Amygdala (tissue), 56 donors: ENCODE measurements at regions not wholly inside any gene's neighbourhood (a gene's known extent, or its start where the extent isn't known, plus 50 kb on each side); places are given as distances from the start of the nearest gene placed in this dataset.
"Not testable (repeated sequence)": the region's sequence is repeated elsewhere in the genome, so short reads cannot be mapped to it uniquely, and the experiment has no call there.

ENCODE experiments used
- DNase-seq, 56 donors: peaks; one replicate each; lab custom pipeline; 2025; lab: John Stamatoyannopoulos, UW

DNA sequence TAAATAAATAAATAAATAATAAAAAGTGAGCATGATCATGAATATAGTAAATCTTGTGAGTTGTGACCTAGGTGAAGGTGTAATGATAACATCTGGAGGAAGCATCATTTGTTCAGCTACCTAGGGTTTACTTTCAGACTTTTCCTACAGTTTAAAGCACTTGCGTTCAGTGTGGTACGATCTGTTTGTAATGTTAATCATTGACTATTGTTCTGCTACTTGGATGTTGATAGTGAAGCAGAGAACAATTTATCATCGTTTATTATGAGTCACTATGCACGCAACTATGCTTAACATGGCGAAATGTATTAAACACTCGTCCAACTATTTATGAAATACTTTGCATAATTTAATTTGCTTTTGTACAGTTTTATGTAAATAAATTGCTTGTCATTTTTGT lies 426.2 kb downstream of the PCDH7 start:
- DNase-seq, result no peak

DNA sequence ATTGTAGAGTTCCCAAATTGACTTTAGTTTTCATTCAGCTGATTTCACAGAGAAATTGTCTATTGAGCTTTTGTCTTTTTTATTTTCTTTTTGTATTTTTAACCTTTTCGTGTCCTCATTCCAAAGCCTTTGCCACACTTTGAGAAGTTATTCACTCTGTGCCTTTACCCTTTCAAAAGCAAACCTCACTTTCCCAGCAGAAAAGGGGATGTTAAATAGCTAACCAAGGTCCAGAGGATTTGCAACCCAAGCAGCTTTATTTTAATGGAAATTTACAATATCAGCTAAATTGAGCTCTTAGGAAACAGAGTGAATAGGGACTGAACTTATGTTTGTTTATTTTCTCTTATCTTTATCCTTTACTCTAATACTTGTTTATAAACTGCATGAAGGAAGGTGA lies 428.8 kb downstream of the PCDH7 start:
- DNase-seq, result no peak

DNA sequence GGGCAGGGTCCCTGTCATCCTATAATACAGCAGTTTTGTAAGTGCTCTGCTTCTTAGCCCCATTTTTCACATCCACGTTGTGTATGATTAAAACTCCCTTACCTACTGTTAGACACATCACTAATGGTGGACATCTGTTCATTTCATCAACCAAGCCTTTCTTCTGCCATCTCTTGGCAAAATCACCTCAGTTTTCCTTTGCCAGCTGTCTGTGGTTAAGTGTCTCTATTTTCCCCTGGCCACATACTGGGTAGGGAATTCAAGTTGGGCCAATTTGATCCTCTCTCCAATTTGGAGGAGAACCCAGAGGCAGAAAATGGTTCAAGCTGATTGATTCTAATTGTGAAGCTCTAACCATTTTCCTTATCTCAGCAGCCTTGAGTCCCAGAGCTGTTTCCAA lies 436.1 kb downstream of the PCDH7 start:
- DNase-seq, result no peak

DNA sequence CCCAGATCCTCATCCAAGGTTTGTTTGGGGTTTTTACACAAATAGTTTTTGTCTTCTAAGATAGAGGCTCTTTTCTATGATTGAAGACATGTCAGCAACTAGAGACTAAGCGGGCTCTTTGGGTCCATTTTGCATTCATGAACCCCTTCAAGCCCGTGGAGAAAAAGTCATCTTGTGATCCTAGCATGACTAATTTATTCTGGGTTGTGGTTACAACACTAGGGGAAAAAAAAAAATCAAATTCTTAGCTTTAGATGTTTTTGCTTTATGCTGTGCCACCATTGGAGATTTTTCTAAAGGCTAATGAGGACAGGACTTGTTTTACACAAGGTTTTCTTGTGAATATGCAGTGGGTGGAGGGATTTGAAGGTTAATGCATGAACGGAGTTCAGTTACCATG lies 440.0 kb downstream of the PCDH7 start:
- DNase-seq, result no peak

DNA sequence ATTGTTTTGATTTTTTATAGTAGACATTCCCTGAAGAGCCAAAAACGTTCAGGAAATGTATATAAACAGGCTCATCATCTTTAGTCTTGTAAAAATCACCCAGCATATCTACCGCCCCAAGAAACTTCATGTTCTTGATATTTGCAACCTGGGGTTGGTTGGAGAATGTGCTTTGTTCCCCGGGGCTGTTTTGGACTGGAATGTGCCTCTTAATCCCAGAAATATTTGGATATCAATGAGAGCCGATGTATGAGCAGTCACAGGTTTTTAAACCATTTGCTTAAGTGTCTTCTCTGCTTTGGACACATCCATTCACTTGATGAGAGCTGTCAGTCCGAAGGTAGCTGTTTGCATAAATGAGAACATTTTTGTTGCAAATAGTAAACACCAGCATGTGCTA lies 449.7 kb downstream of the PCDH7 start:
- no peak for DNase-seq

DNA sequence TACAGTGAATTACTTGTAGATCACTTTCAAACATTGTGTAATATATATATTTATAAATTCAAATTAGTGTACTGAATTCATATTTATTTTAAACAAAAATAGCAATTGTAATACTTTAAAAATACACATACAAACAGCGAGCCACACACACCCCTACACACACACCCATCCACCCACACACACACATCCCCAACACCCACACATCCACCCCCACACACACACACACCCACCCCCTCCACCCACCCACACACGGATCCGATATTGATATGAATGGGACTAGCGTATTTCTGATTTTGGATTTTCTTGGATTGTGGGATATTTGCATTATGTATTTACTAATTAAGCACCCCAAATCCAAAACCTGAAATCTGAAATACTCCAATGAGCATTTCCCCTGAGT lies 451.2 kb downstream of the PCDH7 start:
- DNase-seq, result no peak

DNA sequence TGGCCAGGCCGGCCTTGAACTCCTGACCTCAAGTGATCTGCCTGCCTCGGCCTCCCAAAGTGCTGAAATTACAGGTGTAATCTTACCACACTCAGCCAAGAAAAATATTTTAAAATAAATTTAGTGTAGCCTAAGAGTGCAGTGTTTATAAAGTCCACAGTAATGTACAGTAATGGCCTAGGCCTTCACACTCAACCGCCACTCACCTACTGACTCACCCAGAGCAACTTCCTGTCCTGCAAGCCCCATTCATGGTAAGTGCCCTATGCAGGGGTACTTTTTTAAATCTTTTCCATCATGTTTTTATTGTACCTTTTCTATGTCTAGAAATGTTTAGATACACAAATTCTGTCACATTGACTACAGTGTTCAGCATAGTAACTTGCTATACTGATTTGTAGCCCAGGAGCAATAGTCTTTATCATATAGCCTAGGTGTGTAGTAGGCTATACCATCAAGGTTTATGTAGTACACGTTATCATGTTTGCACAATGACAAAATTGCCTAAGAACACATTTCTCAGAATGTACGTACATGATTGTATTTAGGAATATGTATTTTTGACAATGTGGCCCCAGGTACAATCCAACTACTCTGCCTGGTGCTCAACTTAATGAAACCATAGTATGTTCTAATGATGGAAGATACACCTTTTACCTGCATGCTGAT lies 455.2 kb downstream of the PCDH7 start:
- no peak for DNase-seq

DNA sequence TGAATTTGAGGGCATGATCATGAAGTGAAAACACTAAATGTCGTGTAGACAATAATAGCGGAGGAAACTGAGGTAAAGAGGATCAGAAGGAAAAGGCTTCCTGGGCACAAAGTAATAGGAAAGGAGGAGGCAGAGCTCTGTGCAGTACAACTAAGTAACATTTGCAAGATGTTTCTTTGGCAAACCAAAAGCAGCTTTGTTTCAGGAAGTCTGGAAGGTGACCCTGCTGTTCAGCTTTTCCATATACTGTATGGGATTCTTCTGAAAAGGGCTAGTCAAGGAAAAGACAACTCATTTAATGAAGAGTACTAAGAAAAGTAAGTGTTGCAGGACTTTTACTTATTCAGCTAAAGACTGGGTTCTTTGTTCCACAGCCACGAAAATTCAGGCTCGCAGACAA lies 463.1 kb downstream of the PCDH7 start:
- no peak for DNase-seq

DNA sequence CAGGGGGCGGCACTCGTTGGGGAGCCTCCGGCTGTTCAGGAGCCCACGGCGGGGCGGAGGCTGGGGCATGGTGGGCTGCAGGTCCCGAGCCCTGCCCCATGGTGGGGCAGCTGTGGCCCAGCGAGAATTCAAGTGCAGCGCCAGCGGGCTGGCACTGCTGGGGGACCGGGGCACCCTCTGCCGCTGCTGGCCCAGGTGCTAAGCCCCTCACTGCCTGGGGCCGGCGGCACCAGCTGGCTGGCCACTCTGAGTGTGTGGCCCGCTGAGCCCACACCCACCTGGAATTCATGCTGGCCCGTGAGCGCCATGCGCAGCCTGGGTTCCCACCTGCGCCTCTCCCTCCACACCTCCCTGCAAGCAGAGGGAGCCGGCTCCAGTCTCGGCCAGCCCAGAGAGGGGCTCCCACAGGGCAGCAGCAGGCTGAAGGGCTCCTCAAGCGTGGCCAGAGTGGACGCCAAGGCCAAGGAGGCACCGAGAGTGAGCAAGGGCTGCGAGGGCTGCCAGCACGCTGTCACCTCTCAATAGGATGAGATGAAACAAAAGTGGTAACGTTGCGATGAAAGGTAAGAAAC lies 464.9 kb downstream of the PCDH7 start:
- no peak for DNase-seq

DNA sequence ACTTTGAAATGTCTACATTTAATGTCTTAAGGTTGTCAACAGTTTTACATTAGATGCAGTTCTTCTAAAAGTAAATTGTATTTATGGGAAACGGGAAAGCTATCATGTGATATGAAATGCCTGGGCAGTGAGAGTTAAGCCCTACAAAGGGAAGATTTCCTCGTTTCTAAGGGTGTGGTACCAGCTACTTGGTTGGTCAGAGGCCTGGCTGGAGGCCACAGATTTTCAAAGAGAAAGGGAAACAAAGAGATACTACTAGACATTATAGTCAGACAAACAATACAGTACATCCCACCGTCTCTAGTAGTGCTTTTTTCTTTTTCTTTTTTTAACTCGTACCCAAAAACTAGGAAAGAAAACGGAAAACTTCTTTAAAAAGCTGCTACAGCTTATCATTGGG lies 467.8 kb downstream of the PCDH7 start:
- DNase-seq, result no peak

DNA sequence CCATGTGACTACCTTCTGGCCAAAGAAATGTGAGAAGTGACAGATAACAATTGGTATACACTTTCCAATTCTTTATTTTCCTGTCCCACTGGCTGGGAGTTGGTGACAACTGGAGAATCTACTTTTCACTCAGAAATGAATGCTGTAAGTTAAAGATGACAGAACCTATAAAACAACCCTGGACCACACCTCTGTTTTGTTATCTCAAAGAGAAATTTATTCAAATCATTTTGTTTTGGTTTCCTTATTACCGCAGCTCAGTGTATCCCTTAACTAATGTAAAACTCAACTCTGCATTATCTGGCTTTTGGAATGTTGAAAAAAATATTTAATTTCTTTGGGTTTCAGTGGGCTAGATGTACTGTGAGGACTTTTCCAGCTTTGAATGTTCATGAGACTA lies 469.8 kb downstream of the PCDH7 start:
- DNase-seq, result no peak

DNA sequence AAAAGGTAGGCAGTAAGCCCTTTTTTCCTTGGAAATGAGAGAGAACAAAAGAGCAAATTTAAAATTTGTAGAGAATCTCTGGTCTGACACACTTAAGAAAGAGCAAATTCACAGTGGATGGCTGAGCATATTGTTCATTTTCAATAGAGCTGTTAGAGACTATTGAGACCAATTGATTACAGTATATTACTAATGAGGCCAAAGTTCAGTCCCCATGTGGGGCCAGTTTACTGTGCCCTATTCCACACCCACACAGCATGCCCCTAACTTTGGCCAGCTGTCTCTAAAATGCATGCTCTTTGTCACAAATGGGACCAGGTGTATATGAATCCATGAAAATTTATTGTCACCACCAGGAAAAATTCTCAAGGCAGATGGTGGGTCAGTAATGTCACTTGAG lies 470.5 kb downstream of the PCDH7 start:
- DNase-seq, result no peak

DNA sequence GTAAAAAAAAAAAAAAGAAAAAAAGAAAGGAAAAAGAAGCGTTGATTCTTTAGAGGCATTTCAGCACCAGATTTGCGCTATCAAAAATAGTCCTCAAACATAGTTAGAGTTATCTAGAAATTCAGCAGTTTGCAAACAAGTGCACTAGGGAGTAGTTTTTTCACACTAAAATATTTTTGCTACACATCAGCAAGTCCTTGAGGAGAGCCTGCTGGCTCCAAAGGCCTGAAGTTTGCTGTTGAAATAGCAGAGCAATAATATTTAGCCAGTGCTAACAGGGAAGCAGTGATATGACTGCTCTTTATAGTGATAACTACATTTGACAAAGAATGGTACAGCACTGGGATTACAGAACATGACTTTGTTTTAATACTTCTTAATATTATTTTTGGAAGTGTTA lies 472.2 kb downstream of the PCDH7 start:
- DNase-seq, result no peak

DNA sequence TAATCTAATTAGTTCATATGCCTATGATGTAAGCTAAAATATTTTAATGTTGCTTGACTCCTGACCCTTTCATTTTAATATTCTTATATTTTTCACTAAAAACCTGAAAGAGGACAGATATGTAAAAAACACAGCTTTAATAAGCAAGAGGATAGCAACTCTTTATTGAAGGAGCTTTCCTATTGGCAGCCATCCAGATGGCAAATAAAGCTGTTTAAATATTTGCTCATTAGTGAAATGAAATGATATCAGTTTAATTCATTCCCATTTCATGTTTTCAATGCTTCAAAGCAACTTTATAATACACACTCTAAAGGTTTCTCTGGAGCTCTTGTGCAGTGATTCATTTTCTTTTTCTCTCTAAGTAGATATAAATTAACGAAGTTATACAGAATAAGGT lies 473.4 kb downstream of the PCDH7 start:
- no peak for DNase-seq

DNA sequence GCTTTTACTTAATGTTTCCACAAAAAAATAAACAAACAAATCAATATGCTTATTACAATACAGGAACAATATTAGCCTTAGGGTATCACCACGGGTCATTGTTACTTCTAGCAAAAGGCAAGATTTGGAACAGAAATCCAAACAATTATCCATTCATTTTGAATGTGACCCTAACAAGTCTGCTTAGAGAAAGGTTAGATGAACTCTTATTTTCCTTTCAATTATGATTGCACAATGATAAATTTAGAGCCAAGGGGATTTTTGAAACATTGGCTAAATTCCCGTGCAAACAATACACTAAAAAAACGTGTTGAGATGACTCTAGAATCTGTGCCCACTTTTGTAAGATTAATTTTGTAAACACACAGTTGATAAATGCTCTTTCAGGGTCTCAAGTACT lies 474.7 kb downstream of the PCDH7 start:
- no peak for DNase-seq

DNA sequence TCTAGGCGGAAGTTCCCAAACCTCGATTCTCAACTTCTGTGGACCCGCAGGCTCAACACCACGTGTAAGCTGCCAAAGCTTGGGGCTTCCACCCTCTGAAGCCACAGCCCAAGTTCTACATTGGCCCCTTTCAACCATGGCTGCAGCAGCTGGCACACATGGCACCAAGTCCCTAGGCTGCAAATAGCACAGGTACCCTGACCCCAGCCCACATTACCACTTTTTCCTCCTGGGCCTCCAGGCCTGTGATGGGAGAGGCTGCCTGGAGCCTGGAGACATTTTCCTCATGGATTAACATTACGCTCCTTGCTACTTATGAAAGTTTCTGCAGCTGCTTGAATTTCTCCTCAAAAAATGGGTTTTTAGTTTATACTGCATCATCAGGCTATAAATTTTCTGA lies 479.5 kb downstream of the PCDH7 start:
- DNase-seq, result no peak

DNA sequence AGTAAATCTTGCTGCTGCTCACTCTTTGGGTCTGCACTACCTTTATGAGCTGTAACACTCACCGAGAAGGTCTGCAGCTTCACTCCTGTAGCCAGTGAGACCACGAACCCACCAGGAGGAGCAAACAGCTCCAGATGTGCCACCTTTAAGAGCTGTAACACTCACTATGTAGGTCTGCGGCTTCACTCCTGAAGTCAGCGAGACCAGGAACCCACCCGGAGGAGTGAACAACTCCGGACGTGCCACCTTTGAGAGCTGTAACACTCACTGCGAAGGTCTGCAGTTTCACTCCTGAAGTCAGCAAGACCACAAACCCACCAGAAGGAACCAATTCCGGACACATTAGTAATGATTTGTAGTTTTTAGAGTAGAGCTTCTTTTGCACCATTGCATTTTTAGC lies 481.9 kb downstream of the PCDH7 start:
- DNase-seq, result not testable (repeated sequence)

DNA sequence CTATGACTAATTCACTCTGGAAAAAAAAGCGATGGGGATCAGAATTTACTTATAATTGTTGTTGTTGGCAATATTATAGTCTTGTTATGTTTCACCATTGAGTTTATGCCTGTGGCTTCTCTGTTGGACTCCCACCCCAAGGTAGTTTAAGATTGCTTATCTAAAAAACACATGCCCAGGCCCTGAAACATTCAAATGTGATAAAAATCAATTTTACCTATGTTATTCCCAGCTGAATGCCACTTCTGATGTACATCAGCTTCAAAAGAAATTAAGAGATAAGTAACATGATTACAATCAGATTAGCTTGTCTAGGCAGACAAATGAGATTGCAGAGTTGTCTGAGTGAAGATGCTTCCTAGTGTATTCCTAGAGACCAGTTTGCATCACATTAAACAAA lies 484.7 kb downstream of the PCDH7 start:
- no peak for DNase-seq

DNA sequence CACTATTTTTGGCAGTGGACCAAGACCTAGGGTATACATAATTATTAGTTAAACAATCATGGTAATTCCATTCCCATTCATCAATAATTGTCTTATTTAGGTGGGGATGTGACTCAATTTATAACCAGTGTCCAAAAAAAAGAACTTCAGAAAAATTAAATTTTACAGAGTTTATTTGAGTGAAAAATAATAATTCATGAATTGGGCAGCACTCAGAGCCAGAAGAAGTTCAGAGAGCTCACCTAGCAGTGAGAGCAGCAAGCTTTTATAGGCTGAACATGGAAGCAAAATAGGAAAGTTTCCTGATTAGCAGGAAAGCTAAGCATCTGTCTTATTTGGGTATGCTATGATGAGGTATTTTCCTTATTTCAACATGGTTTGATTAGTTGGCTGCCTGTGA lies 500.8 kb downstream of the PCDH7 start:
- no peak for DNase-seq

DNA sequence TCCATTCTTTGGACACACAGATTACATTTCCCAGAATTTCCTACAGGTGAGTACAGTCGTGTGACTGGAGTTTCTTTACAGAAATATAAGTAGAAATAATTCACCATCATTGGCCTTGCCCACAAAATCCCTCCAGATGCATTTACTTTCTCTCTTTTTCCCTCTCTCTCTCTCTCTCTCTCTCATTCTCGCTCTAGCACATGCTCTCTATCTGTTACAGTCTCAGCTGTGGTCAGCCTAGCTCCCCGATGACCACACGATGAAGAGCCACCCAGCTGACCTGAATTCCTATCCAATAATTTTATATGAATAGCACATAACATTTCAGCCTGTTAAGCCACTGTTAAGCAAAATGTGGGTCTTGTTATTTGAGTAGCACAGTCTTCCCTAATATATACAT lies 507.9 kb downstream of the PCDH7 start:
- DNase-seq, result no peak

DNA sequence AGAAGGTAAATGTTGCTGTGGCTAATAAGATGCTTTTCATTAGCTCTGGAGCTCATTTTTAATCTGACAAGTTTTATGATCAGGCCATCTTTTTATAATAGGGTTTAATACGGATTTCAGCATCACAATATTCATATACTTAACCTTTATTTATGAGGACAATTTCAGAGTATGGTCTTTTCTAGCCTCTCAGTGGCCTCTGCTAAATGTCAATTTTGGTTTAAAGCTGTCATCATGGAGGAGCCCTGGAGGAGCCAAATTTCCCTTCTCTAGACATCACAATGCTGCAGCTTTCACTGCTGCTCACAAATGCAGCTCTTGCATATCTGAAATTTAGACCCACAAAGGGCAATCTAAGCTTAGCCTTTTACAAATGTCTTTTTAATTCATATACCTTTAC lies 510.4 kb downstream of the PCDH7 start:
- no peak for DNase-seq

DNA sequence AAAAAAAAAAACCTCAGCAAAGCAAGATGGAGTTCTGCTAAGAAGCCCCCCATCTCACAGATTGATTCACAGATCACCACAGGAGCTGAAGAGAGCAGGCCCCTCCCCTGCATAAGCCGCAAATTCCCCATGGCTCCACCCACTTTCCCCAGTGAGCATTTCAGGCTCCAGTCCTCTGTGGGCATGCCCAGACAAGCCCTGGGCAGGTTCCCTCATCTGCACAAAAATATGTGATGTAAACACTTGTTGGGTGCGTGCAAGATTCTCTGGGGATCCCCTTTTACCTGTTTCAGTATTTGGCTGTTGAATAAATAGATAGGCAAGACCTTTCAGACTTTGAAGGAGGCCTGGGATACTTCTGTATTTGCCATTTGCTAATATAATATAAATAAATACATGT lies 514.3 kb downstream of the PCDH7 start:
- no peak for DNase-seq

DNA sequence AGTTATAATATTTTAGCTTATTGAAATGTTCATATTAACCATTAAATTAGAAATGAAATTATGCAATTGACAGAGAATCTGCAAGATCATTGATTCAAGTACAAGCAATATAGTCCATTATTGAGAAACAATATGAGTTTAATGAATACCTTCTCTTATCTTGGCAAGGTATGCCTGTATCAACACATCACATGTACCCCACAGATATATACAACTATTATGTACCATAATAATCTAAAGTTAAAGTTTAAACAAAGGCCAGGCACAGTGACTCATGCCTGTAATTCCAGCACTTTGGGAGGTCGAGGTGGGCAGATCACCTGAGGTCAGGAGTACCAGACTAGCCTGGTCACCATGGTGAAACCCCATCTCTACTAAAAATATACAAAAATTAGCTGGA lies 514.7 kb downstream of the PCDH7 start:
- DNase-seq, result no peak
